Chondrocyte (in vitro differentiated cells): ENCODE measurements at regions not wholly inside any gene's neighbourhood (a gene's known extent, or its start where the extent isn't known, plus 50 kb on each side); places are given as distances from the start of the nearest gene placed in this dataset.

Source experiments
- DNase-seq: peaks from one replicate; pipeline ENCODE4 v3.0.0; 2021; ENCODE audit warnings: mixed read lengths, low spot score
- H3K27ac Mint-ChIP-seq: one replicate; pipeline ENCODE4 v1.8.0; 2021; ENCODE audit warnings: mild to moderate bottlenecking, moderate library complexity, mixed read lengths; ENCODE audit not compliant: unreplicated experiment
- H3K27me3 Mint-ChIP-seq: 2 replicates; pipeline ENCODE4 v1.8.0; 2021; ENCODE audit warnings: low read depth, mixed read lengths
- H3K36me3 Mint-ChIP-seq: 2 replicates; pipeline ENCODE4 v1.8.0; 2021; ENCODE audit warnings: low read depth, mixed read lengths
- H3K4me1 Mint-ChIP-seq: 2 replicates; pipeline ENCODE4 v1.8.0; 2021; ENCODE audit warnings: low read depth, mild to moderate bottlenecking, mixed read lengths
- H3K4me3 Mint-ChIP-seq: one replicate; pipeline ENCODE4 v1.8.0; 2021; ENCODE audit warnings: mild to moderate bottlenecking, moderate library complexity, mixed read lengths; ENCODE audit not compliant: unreplicated experiment
- H3K9me3 Mint-ChIP-seq: 2 replicates; pipeline ENCODE4 v1.8.0; 2021; ENCODE audit warnings: low read depth, mixed read lengths
- TF ChIP-seq, protein P1 (sequence below): fragments of 200-600 bp; sonication (generic); IDR thresholded peaks from 2 replicates; pipeline ENCODE4 v1.5.0; 2021; ENCODE audit warnings: antibody characterized with exemption, mild to moderate bottlenecking, moderate library complexity

DNA sequence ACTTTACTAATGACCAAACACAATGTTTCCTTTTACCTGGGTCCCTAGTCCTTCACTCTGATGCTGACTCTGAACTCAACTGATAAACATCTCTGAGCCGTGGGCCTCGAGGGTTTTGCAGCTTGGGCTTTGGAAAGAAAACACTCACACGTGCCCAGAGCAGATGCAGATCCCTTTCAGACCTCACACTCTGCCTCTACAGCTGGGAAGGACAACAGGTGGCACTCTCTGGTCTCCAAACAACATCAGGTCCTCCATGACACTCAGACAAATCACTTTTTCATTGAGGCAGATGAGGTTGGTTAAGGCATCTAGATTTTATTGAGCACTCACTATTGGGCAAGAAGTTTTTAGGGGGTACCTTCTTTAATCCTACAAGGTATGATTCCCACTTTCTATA, 64.7 kb upstream of the NTRK3 start:
- DNase-seq = no peak
- Mint-ChIP-seq H3K27me3 (peaks cover 1% of the 10 kb centered on the region), H3K4me3 (no peak overlapping the region), H3K36me3 (no peaks in the 10 kb centered on the region), H3K9me3 (peaks cover 10% of the 10 kb centered on the region), H3K27ac (no peak overlapping the region), H3K4me1 (no peaks in the 10 kb centered on the region)
- TF ChIP-seq, protein P1, sequence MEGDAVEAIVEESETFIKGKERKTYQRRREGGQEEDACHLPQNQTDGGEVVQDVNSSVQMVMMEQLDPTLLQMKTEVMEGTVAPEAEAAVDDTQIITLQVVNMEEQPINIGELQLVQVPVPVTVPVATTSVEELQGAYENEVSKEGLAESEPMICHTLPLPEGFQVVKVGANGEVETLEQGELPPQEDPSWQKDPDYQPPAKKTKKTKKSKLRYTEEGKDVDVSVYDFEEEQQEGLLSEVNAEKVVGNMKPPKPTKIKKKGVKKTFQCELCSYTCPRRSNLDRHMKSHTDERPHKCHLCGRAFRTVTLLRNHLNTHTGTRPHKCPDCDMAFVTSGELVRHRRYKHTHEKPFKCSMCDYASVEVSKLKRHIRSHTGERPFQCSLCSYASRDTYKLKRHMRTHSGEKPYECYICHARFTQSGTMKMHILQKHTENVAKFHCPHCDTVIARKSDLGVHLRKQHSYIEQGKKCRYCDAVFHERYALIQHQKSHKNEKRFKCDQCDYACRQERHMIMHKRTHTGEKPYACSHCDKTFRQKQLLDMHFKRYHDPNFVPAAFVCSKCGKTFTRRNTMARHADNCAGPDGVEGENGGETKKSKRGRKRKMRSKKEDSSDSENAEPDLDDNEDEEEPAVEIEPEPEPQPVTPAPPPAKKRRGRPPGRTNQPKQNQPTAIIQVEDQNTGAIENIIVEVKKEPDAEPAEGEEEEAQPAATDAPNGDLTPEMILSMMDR = no peak

DNA sequence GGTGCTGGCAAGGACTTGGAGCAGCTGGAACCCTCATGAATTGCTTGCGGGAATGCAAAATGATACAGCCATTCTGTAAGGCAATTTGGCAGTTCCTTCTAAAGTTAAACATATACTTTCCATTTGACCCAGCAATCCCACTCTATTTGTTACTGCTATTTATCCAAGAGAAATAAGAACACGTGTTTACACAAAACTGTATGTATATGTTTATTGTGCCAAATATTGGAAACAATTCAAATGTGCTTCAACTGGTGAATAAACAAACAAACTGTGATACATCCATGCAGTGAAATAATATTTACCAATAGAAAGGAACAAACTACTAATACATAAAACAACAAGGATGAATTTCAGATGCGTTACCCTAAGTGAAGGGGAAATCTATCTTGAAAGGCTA, 60.0 kb upstream of the NTRK3 start:
- TF ChIP-seq, protein P1 = no peak
- no peak for DNase-seq
- H3K27ac Mint-ChIP-seq = no peak overlapping the region
- H3K4me3 Mint-ChIP-seq = no peak overlapping the region
- peaks cover 3% of the 10 kb centered on the region for H3K27me3 Mint-ChIP-seq
- peaks cover 8% of the 10 kb centered on the region for H3K9me3 Mint-ChIP-seq
- H3K4me1 Mint-ChIP-seq = no peaks in the 10 kb centered on the region
- no peaks in the 10 kb centered on the region for H3K36me3 Mint-ChIP-seq

DNA sequence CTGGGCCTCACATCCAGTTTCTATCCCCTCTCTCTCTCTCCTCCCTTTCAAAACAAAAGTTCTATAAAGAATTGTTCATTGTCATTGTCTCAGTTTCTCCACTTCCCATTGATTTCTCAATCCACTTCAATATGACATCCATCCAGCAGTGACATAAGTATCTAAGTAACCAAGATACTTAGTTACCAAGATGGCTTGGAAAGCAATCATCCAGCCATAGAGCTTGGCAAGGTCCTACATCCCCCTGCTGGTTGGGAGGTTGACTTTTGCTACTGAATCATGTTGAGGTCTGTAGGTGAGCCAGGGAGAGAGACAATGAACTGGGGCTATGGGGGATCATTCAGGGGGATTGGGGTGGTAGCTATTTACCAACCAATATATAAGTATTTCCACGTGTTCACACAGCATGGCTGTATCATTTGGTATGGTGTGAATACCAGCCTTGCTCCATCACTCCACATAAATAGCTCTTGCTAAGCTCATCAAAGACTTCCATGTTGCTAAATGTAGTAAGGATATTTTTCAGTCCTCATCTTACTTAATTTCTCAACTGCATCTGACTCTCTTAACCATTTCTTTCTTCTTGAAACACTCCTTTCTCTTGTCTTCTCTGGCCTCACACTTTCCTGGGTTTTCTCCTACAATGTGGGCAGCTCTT, 58.8 kb upstream of the NTRK3 start:
- peaks cover 3% of the 10 kb centered on the region for H3K27me3 Mint-ChIP-seq
- peaks cover 3% of the 10 kb centered on the region for H3K9me3 Mint-ChIP-seq
- H3K36me3 Mint-ChIP-seq = no peaks in the 10 kb centered on the region
- H3K27ac Mint-ChIP-seq = no peak overlapping the region
- no peak for DNase-seq
- no peak overlapping the region for H3K4me3 Mint-ChIP-seq
- TF ChIP-seq, protein P1 = no peak
- no peaks in the 10 kb centered on the region for H3K4me1 Mint-ChIP-seq

DNA sequence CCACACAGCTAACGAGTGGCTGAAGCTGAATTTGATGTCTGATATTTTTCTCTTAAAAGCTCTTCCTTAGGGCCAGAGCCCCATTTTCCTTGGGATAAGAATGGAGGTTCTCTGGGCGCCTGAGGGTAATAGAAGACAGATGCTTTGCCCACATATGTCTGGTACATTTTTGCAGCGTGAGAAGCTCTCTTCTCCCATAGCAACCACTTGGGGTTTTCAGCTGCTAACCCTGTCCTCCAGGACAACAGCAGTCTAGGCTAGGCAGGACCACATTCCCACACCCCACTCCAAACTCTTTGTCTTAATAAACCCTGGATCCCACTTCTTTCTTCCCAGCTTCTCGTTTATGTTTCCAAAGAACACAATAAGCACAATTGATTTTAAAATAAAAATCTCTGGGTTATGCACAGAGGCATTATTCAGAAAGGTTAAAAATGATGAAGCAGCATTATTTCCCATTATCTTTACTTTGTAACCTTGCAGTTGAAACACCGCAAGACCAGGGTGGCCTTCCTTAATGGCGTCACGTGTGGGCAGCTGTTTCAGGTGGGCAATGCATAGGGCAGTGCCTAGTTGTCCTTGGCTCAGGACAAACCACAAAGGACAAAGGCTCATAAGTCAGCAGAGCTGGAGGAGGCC, 56.5 kb upstream of the NTRK3 start:
- no peak overlapping the region for H3K4me3 Mint-ChIP-seq
- no peaks in the 10 kb centered on the region for H3K4me1 Mint-ChIP-seq
- no peak overlapping the region for H3K27ac Mint-ChIP-seq
- DNase-seq = no peak
- TF ChIP-seq, protein P1 = no peak
- no peaks in the 10 kb centered on the region for H3K9me3 Mint-ChIP-seq
- H3K27me3 Mint-ChIP-seq = peaks cover 3% of the 10 kb centered on the region
- H3K36me3 Mint-ChIP-seq = no peaks in the 10 kb centered on the region

DNA sequence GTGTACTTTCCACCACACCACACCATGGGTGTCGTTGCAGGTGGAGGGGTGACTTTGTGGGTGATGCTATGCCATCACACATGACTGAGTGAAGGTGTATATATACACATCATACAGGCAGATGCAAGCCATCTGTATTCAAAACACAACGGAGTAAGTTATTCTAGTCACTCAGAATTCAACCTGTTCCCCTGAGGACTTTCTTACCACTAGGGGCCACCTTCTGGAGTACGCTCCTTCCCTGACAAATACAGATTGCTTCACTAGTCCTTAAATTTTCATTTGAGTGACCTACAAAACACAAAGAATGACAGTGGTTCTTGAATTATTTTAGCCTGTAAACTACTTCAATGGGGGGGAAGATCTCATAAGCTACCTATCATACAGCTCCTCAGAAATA, 52.8 kb upstream of the NTRK3 start:
- Mint-ChIP-seq H3K4me1 (no peaks in the 10 kb centered on the region), H3K27me3 (peaks cover 5% of the 10 kb centered on the region), H3K4me3 (no peak overlapping the region), H3K9me3 (no peaks in the 10 kb centered on the region), H3K36me3 (no peaks in the 10 kb centered on the region), H3K27ac (no peak overlapping the region)
- no peak for DNase-seq
- TF ChIP-seq, protein P1 = no peak
